GM18873 (cell line): ENCODE measurements at regions not wholly inside any gene's neighbourhood (a gene's known extent, or its start where the extent isn't known, plus 50 kb on each side); places are given as distances from the start of the nearest gene placed in this dataset.

ENCODE experiments used
- ATAC-seq: cut with Tn5 transposase; IDR thresholded peaks from one replicate; pipeline ENCODE4 v1.9.1; 2021; ENCODE audit warnings: mild to moderate bottlenecking, moderate library complexity, moderate number of reproducible peaks; ENCODE audit not compliant: unreplicated experiment, low FRiP score

GRCh38 chr4:136962868-136963267, 569.4 kb downstream of the PCDH18 start:
- ATAC-seq, result no peak

GRCh38 chr4:136946307-136946907, 585.9 kb downstream of the PCDH18 start:
- no peak for ATAC-seq

GRCh38 chr4:136939781-136940180, 592.5 kb downstream of the PCDH18 start:
- ATAC-seq, result no peak

GRCh38 chr4:136935871-136936270, 596.4 kb downstream of the PCDH18 start:
- ATAC-seq, result no peak

- no peak for ATAC-seq
These were observed 597.0 kb downstream of the PCDH18 start for GRCh38 chr4:136935305-136935704.

GRCh38 chr4:136934601-136935000, 597.7 kb downstream of the PCDH18 start:
- ATAC-seq, result no peak

GRCh38 chr4:136931781-136932180, 600.5 kb downstream of the PCDH18 start:
- ATAC-seq, result no peak

- ATAC-seq, result no peak
These were observed 603.3 kb downstream of the PCDH18 start for GRCh38 chr4:136928957-136929411.

GRCh38 chr4:136927172-136927571, 605.1 kb downstream of the PCDH18 start:
- ATAC-seq, result no peak

- ATAC-seq, result no peak
These were observed 607.1 kb downstream of the PCDH18 start for GRCh38 chr4:136925203-136925602.

GRCh38 chr4:136922066-136922465, 610.2 kb downstream of the PCDH18 start:
- no peak for ATAC-seq

- ATAC-seq, result no peak
These were observed 612.0 kb downstream of the PCDH18 start for GRCh38 chr4:136920092-136920881.

GRCh38 chr4:136918772-136919171, 613.5 kb downstream of the PCDH18 start:
- no peak for ATAC-seq

GRCh38 chr4:136917312-136918110, 614.8 kb downstream of the PCDH18 start:
- ATAC-seq, result no peak

GRCh38 chr4:136909626-136910025, 622.7 kb downstream of the PCDH18 start:
- ATAC-seq, result no peak

- ATAC-seq, result no peak
These were observed 624.2 kb downstream of the PCDH18 start for GRCh38 chr4:136908122-136908521.

- no peak for ATAC-seq
These were observed 631.6 kb downstream of the PCDH18 start for GRCh38 chr4:136900696-136901095.

GRCh38 chr4:136898590-136899248, 633.6 kb downstream of the PCDH18 start:
- ATAC-seq, result no peak

GRCh38 chr4:136893573-136893972, 638.7 kb downstream of the PCDH18 start:
- no peak for ATAC-seq

GRCh38 chr4:136881666-136882065, 650.6 kb downstream of the PCDH18 start:
- ATAC-seq, result no peak

GRCh38 chr4:136873555-136873954, 658.7 kb downstream of the PCDH18 start:
- ATAC-seq, result no peak
